H1 (cell line): ENCODE measurements at regions not wholly inside any gene's neighbourhood (a gene's known extent, or its start where the extent isn't known, plus 50 kb on each side); places are given as distances from the start of the nearest gene placed in this dataset.

ENCODE experiments used
- CTCF ChIA-PET: fragments of 300-600 bp; sonication (Branson Sonifier 250); formaldehyde crosslinking; loops from one replicate; lab custom pipeline; 2021; ENCODE audit not compliant: partially characterized antibody; lab: Charles Lee
- POLR2A ChIA-PET: fragments of 300-600 bp; sonication (Branson Sonifier 250); formaldehyde crosslinking; loops from one replicate; lab custom pipeline; 2021; ENCODE audit warnings: inconsistent platforms; ENCODE audit not compliant: partially characterized antibody; lab: Charles Lee
- DNase-seq, 2 experiments: peaks; one replicate each; pipeline versions ENCODE4 v3.0.0 to v3.0.0-alpha.2; 2010 to 2022; ENCODE audit warnings: low spot score in 2 of 2, low read depth in 1 of 2, mixed read lengths in 1 of 2
- FAIRE-seq: peaks from 2 replicates; lab custom pipeline; 2011; peaks lifted over from hg19 to GRCh38; lab: Jason Lieb, UNC
- H2AFZ ChIP-seq: 2 replicates; pipeline ENCODE4 v1.8.1; 2012; ENCODE audit warnings: low read length, inconsistent platforms
- H2AK5ac ChIP-seq: 2 replicates; pipeline ENCODE4 v1.6.1; 2013; ENCODE audit warnings: low read depth, low read length
- H2BK120ac ChIP-seq: replicated peaks from 2 replicates; pipeline ENCODE3; 2013; ENCODE audit warnings: low read depth, low read length, inconsistent platforms
- H2BK12ac ChIP-seq: 2 replicates; pipeline ENCODE4 v1.6.1; 2013; ENCODE audit warnings: low read depth, low read length
- H2BK15ac ChIP-seq: 2 replicates; pipeline ENCODE4 v1.6.1; 2013; ENCODE audit warnings: low read length
- H2BK20ac ChIP-seq: 2 replicates; pipeline ENCODE4 v1.6.1; 2013; ENCODE audit warnings: low read length
- H2BK5ac ChIP-seq: 2 replicates; pipeline ENCODE4 v1.6.1; 2013; ENCODE audit warnings: low read depth, low read length
- H3K14ac ChIP-seq: 2 replicates; pipeline ENCODE4 v1.6.1; 2013; ENCODE audit warnings: inconsistent platforms; ENCODE audit not compliant: insufficient read length
- H3K18ac ChIP-seq: 2 replicates; pipeline ENCODE4 v1.6.1; 2013; ENCODE audit warnings: low read length; ENCODE audit errors: extremely low read depth
- H3K23ac ChIP-seq: 2 replicates; pipeline ENCODE4 v1.6.1; 2013; ENCODE audit warnings: inconsistent platforms; ENCODE audit not compliant: insufficient read length
- H3K23me2 ChIP-seq: 2 replicates; pipeline ENCODE4 v1.6.1; 2013; ENCODE audit warnings: low read depth, low read length
- H3K27ac ChIP-seq: 2 replicates; pipeline ENCODE4 v1.6.1; 2011; ENCODE audit warnings: low read depth, low read length, inconsistent platforms
- H3K27me3 ChIP-seq, 4 experiments: replicated peaks in 1 of 4; 1 replicate in 1 of 4; 2 replicates in 3 of 4; pipeline versions ENCODE4 v1.6.1 to v1.8.1; 2011 to 2013; ENCODE audit warnings: low read length in 3 of 4, mild to moderate bottlenecking in 3 of 4, inconsistent platforms in 2 of 4, mixed read lengths in 2 of 4, moderate library complexity in 1 of 4; ENCODE audit not compliant: control insufficient read depth in 3 of 4, insufficient read depth in 3 of 4; ENCODE audit errors: extremely low read depth in 1 of 4
- H3K36me3 ChIP-seq, 4 experiments: 2 replicates each; pipeline versions ENCODE4 v1.6.1 to v1.8.1; 2011 to 2013; ENCODE audit warnings: mild to moderate bottlenecking in 4 of 4, low read length in 3 of 4, moderate library complexity in 2 of 4, control low read depth in 1 of 4, inconsistent platforms in 1 of 4; ENCODE audit not compliant: insufficient read depth in 4 of 4, control insufficient read depth in 2 of 4
- H3K4ac ChIP-seq: replicated peaks from 2 replicates; pipeline ENCODE3; 2013; ENCODE audit warnings: low read length, low read depth, mixed read lengths, inconsistent platforms; ENCODE audit not compliant: insufficient read length
- H3K4me1 ChIP-seq, 4 experiments: replicated peaks in 1 of 4; 1 replicate in 1 of 4; 2 replicates in 3 of 4; pipeline versions ENCODE4 v1.6.1 to v1.8.1; 2011 to 2013; ENCODE audit warnings: low read length in 3 of 4, inconsistent platforms in 2 of 4, mixed read lengths in 1 of 4; ENCODE audit not compliant: insufficient read depth in 4 of 4, control insufficient read depth in 3 of 4
- H3K4me2 ChIP-seq, 2 experiments: 2 replicates each; pipeline versions ENCODE4 v1.6.1 to v1.8.1; 2011 to 2013; ENCODE audit warnings: low read depth in 2 of 2, low read length in 2 of 2, control low read depth in 1 of 2, inconsistent platforms in 1 of 2, mild to moderate bottlenecking in 1 of 2; ENCODE audit not compliant: insufficient read depth in 1 of 2
- H3K4me3 ChIP-seq, 4 experiments: fragments of 200-600, 300-600 bp in 1 of 4; sonication (generic), shearing (Covaris generic), sonication (Bioruptor Twin) in 1 of 4; 2 replicates each; pipeline versions ENCODE4 v1.5.1 to v1.8.1; 2011 to 2016; ENCODE audit warnings: low read length in 4 of 4, low read depth in 3 of 4, control low read depth in 2 of 4, inconsistent platforms in 2 of 4, mild to moderate bottlenecking in 2 of 4, mixed read lengths in 1 of 4, moderate library complexity in 1 of 4; ENCODE audit not compliant: insufficient read depth in 2 of 4; ENCODE audit errors: extremely low read depth in 1 of 4
- H3K56ac ChIP-seq: replicated peaks from 2 replicates; pipeline ENCODE3; 2013; ENCODE audit warnings: low read depth, mild to moderate bottlenecking, mixed read lengths, low read length, inconsistent platforms; ENCODE audit not compliant: insufficient read length
- H3K79me1 ChIP-seq: 2 replicates; pipeline ENCODE4 v1.6.1; 2013; ENCODE audit warnings: low read depth, low read length, control low read depth
- H3K79me2 ChIP-seq, 2 experiments: 2 replicates each; pipeline versions ENCODE4 v1.6.1 to v1.8.1; 2012 to 2013; ENCODE audit warnings: low read length in 2 of 2, mild to moderate bottlenecking in 2 of 2, inconsistent platforms in 1 of 2; ENCODE audit not compliant: insufficient read depth in 2 of 2, control insufficient read depth in 1 of 2
- H3K9ac ChIP-seq, 4 experiments: replicated peaks in 1 of 4; 1 replicate in 1 of 4; 2 replicates in 3 of 4; pipeline versions ENCODE4 v1.6.1 to v1.8.1; 2011 to 2013; ENCODE audit warnings: low read depth in 3 of 4, low read length in 3 of 4, control low read depth in 2 of 4, mild to moderate bottlenecking in 2 of 4, moderate library complexity in 2 of 4, inconsistent platforms in 1 of 4; ENCODE audit errors: extremely low read depth in 1 of 4
- H3K9me3 ChIP-seq, 2 experiments: 2 replicates each; pipeline versions ENCODE4 v1.6.1 to v1.8.1; 2012 to 2013; ENCODE audit warnings: mild to moderate bottlenecking in 2 of 2, moderate library complexity in 2 of 2, control low read depth in 1 of 2, inconsistent platforms in 1 of 2, low read depth in 1 of 2, low read length in 1 of 2, mixed read lengths in 1 of 2; ENCODE audit not compliant: insufficient read depth in 2 of 2
- H4K20me1 ChIP-seq, 2 experiments: replicated peaks in 1 of 2; 2 replicates each; pipeline versions ENCODE3 to v1.8.1; 2011 to 2013; ENCODE audit warnings: inconsistent platforms in 2 of 2, low read length in 2 of 2, mild to moderate bottlenecking in 1 of 2; ENCODE audit not compliant: insufficient read depth in 2 of 2, control insufficient read depth in 1 of 2
- H4K5ac ChIP-seq: 2 replicates; pipeline ENCODE4 v1.6.1; 2013; ENCODE audit warnings: low read length, low read depth, mixed read lengths, inconsistent platforms; ENCODE audit not compliant: insufficient read length
- H4K8ac ChIP-seq: 2 replicates; pipeline ENCODE4 v1.8.0; 2013; ENCODE audit warnings: mild to moderate bottlenecking, moderate library complexity, low read length, inconsistent platforms; ENCODE audit not compliant: insufficient read depth; ENCODE audit errors: extremely low read depth
- H4K91ac ChIP-seq: replicated peaks from 2 replicates; pipeline ENCODE3; 2013; ENCODE audit warnings: low read length, mixed read lengths, inconsistent platforms; ENCODE audit not compliant: insufficient read length
- BACH1 ChIP-seq: IDR thresholded peaks from 2 replicates; pipeline ENCODE4 v1.6.1; 2012; ENCODE audit warnings: low read length, improper control_type of control experiment
- BRCA1 ChIP-seq: IDR thresholded peaks from 2 replicates; pipeline ENCODE4 v1.6.1; 2012; ENCODE audit warnings: low read depth, low read length, improper control_type of control experiment
- CHD1 ChIP-seq: IDR thresholded peaks from 2 replicates; pipeline ENCODE4 v1.6.1; 2012; ENCODE audit warnings: low read depth, low read length, improper control_type of control experiment
- CREB1 ChIP-seq: IDR thresholded peaks from 2 replicates; pipeline ENCODE4 v1.6.1; 2012; ENCODE audit warnings: inconsistent platforms
- HDAC2 ChIP-seq, 2 experiments: fragments of 300-600 bp in 1 of 2; sonication (generic) in 1 of 2; IDR thresholded peaks; 2 replicates each; pipeline ENCODE4 v1.6.1; 2011 to 2012; ENCODE audit warnings: low read depth in 2 of 2, low read length in 2 of 2, mild to moderate bottlenecking in 2 of 2, moderate library complexity in 2 of 2, borderline replicate concordance in 1 of 2, inconsistent platforms in 1 of 2
- JUN ChIP-seq: IDR thresholded peaks from 2 replicates; pipeline ENCODE4 v1.6.1; 2011; ENCODE audit warnings: low read depth, mild to moderate bottlenecking, improper control_type of control experiment, low read length
- PHF8 ChIP-seq: fragments of 200-600 bp; sonication (generic); conservative IDR thresholded peaks from 2 replicates; pipeline ENCODE4 v1.7.1; 2012; ENCODE audit warnings: low read depth, mild to moderate bottlenecking, inconsistent platforms, low read length, moderate library complexity
- POLR2A ChIP-seq, 2 experiments: IDR thresholded peaks; 1 replicate in 1 of 2; 2 replicates in 1 of 2; pipeline ENCODE4 v1.6.1; 2011; ENCODE audit warnings: low read depth in 2 of 2, low read length in 2 of 2, mild to moderate bottlenecking in 2 of 2; ENCODE audit errors: control extremely low read depth in 1 of 2
- POLR2AphosphoS5 ChIP-seq: IDR thresholded peaks from 2 replicates; pipeline ENCODE4 v1.6.1; 2011; ENCODE audit warnings: low read depth, low read length
- POU5F1 ChIP-seq: IDR thresholded peaks from 2 replicates; pipeline ENCODE4 v1.6.1; 2011; ENCODE audit warnings: low read depth, mild to moderate bottlenecking, low read length, moderate library complexity
- RFX5 ChIP-seq: IDR thresholded peaks from 2 replicates; pipeline ENCODE4 v1.6.1; 2011; ENCODE audit warnings: low read depth, low read length, improper control_type of control experiment, borderline replicate concordance
- RXRA ChIP-seq: IDR thresholded peaks from 2 replicates; pipeline ENCODE4 v1.6.1; 2011; ENCODE audit warnings: low read depth, mild to moderate bottlenecking, low read length, moderate library complexity; ENCODE audit not compliant: insufficient read depth
- SIRT6 ChIP-seq: IDR thresholded peaks from one replicate; pipeline ENCODE4 v1.7.1; 2012; ENCODE audit warnings: low read length, inconsistent platforms
- SIX5 ChIP-seq: IDR thresholded peaks from 2 replicates; pipeline ENCODE4 v1.6.1; 2011; ENCODE audit warnings: mild to moderate bottlenecking, low read depth, low read length
- SUZ12 ChIP-seq: fragments of 200-600 bp; sonication (generic); IDR thresholded peaks from 2 replicates; pipeline ENCODE4 v1.6.1; 2012; ENCODE audit warnings: mild to moderate bottlenecking, inconsistent platforms, low read length, moderate library complexity, mixed read lengths
- TCF12 ChIP-seq: IDR thresholded peaks from 2 replicates; pipeline ENCODE4 v1.6.1; 2011; ENCODE audit warnings: low read depth, mild to moderate bottlenecking, low read length
- whole genome bisulfite sequencing, 2 experiments: shearing (Covaris generic) in 1 of 2; methylation state at CpG; one replicate each; pipeline versions ENCODE4 v1.1.6 to v1.1.7; 2013 to 2015; ENCODE audit warnings: low lambda C conversion rate in 2 of 2, mixed read lengths in 2 of 2, inconsistent platforms in 1 of 2, low coverage in 1 of 2, missing lambda C conversion rate in 1 of 2; ENCODE audit not compliant: insufficient replicate concordance in 2 of 2, insufficient coverage in 1 of 2, insufficient read length in 1 of 2; ENCODE audit errors: extremely low coverage in 1 of 2, missing lambda C conversion rate in 1 of 2; 5-methylcytosine and 5-hydroxymethylcytosine counted together
- TF ChIP-seq, protein P1 (sequence below): IDR thresholded peaks from 2 replicates; pipeline ENCODE4 v1.6.1; 2011; ENCODE audit warnings: low read depth, mild to moderate bottlenecking, low read length; ENCODE audit not compliant: insufficient read depth

GRCh38 chr17:34784526-34784925 lies 176.7 kb downstream of the CCT6B start:
- Histone ChIP-seq H3K9ac (no peak overlapping the region), H3K4me2 (no peak overlapping the region), H4K5ac (no peak overlapping the region), H2BK12ac (no peak overlapping the region), H4K20me1 (no peaks in the 10 kb centered on the region), H2AFZ (no peak overlapping the region), H3K56ac (no peak overlapping the region), H2BK120ac (no peak overlapping the region), H3K23me2 (no peaks in the 10 kb centered on the region; the same call in 1 of the 2 replicates), H3K4ac (no peak overlapping the region), H2AK5ac (no peak overlapping the region), H3K23ac (no peak overlapping the region), H4K91ac (no peak overlapping the region), H3K4me1 (no peaks in the 10 kb centered on the region; a peak in 1 of 7 replicates), H2BK15ac (no peak overlapping the region), H3K36me3 (no peaks in the 10 kb centered on the region), H4K8ac (no peak overlapping the region), H2BK5ac (no peak overlapping the region), H3K14ac (no peak overlapping the region), H3K79me2 (no peaks in the 10 kb centered on the region), H3K27ac (no peak overlapping the region), H3K4me3 (no peak overlapping the region), H2BK20ac (no peak overlapping the region), H3K9me3 (no peaks in the 10 kb centered on the region; a peak in 1 of 4 replicates), H3K18ac (no peak overlapping the region), H3K27me3 (peaks cover 0 to 2% (median 0%) of the 10 kb centered on the region in 4 experiments; a peak in 2 of 7 replicates), H3K79me1 (no peaks in the 10 kb centered on the region)
- no peak for FAIRE-seq
- WGBS, 2 experiments = 89% methylated on average over 4 of the region's 4 CpGs; no CpG with 5 or more reads in 1 of the 2 experiments
- no peak for DNase-seq
- ChIA-PET POLR2A (no interaction called here), CTCF (no interaction called here)
- TF ChIP-seq SIX5 = no peak
- no peak for TF ChIP-seq TCF12
- TF ChIP-seq RXRA = no peak
- no peak for TF ChIP-seq PHF8
- TF ChIP-seq SUZ12 = no peak
- no peak for TF ChIP-seq RFX5
- TF ChIP-seq POU5F1 = no peak
- TF ChIP-seq POLR2A (IDR thresholded peaks at IDR 0.05; ENCODE audit: control extremely low read depth in 1 of 2, low read depth in 2 of 2, low read length in 2 of 2) = no peak
- no peak for TF ChIP-seq HDAC2 (IDR thresholded peaks at IDR 0.05; ENCODE audit: borderline replicate concordance in 1 of 2, low read depth in 2 of 2, low read length in 2 of 2)
- no peak for TF ChIP-seq CHD1
- TF ChIP-seq BRCA1 = no peak
- no peak for TF ChIP-seq JUN
- TF ChIP-seq SIRT6 = no peak
- no peak for TF ChIP-seq CREB1
- no peak for TF ChIP-seq POLR2AphosphoS5
- TF ChIP-seq BACH1 = no peak
- TF ChIP-seq, protein P1, sequence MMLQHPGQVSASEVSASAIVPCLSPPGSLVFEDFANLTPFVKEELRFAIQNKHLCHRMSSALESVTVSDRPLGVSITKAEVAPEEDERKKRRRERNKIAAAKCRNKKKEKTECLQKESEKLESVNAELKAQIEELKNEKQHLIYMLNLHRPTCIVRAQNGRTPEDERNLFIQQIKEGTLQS = no peak
